Activated CD4-positive, alpha-beta T cell treated with anti-CD3 and anti-CD28 coated beads, Interleukin-2, amount 10 ng/mL, durations not matched to agents 7 days and 5 days (primary cell): ENCODE measurements at regions not wholly inside any gene's neighbourhood (a gene's known extent, or its start where the extent isn't known, plus 50 kb on each side); places are given as distances from the start of the nearest gene placed in this dataset.

Experiments used
- CTCF ChIA-PET: fragments of 350-600 bp; sonication (Branson Sonifier 250); formaldehyde crosslinking; loops from one replicate; lab custom pipeline; 2021; ENCODE audit warnings: antibody characterized with exemption; lab: Charles Lee
- POLR2A ChIA-PET: fragments of 350-600 bp; sonication (Branson Sonifier 250); formaldehyde crosslinking; loops from one replicate; lab custom pipeline; 2021; ENCODE audit warnings: antibody characterized with exemption; lab: Charles Lee
- DNase-seq: peaks from one replicate; pipeline ENCODE4 v3.0.0-alpha.2; 2020
- H3K27ac Mint-ChIP-seq: one replicate; pipeline ENCODE4 v1.8.0; 2021; ENCODE audit warnings: mild to moderate bottlenecking, moderate library complexity, mixed read lengths
- H3K27me3 Mint-ChIP-seq: one replicate; pipeline ENCODE4 v1.8.0; 2021; ENCODE audit warnings: mixed read lengths
- H3K36me3 Mint-ChIP-seq: one replicate; pipeline ENCODE4 v1.8.0; 2021; ENCODE audit warnings: low read depth, mixed read lengths
- H3K4me1 Mint-ChIP-seq: one replicate; pipeline ENCODE4 v1.8.0; 2021; ENCODE audit warnings: mixed read lengths
- H3K4me3 Mint-ChIP-seq: one replicate; pipeline ENCODE4 v1.8.0; 2021; ENCODE audit warnings: mild to moderate bottlenecking, moderate library complexity, mixed read lengths
- H3K9me3 Mint-ChIP-seq: one replicate; pipeline ENCODE4 v1.8.0; 2021; ENCODE audit warnings: mixed read lengths

GRCh38 chr5:44909004-44909403 is 100.3 kb downstream of the MRPS30 start:
- H3K4me1 Mint-ChIP-seq = no peaks in the 10 kb centered on the region
- CTCF ChIA-PET = no interaction called here
- H3K27me3 Mint-ChIP-seq = no peaks in the 10 kb centered on the region
- H3K36me3 Mint-ChIP-seq = no peaks in the 10 kb centered on the region
- no peak for DNase-seq
- H3K4me3 Mint-ChIP-seq = no peak overlapping the region
- no peaks in the 10 kb centered on the region for H3K9me3 Mint-ChIP-seq
- H3K27ac Mint-ChIP-seq = no peak overlapping the region
- POLR2A ChIA-PET = no interaction called here

- no peaks in the 10 kb centered on the region for H3K27me3 Mint-ChIP-seq
- H3K9me3 Mint-ChIP-seq = no peaks in the 10 kb centered on the region
- no peaks in the 10 kb centered on the region for H3K4me1 Mint-ChIP-seq
- DNase-seq = no peak
- no peak overlapping the region for H3K27ac Mint-ChIP-seq
- ChIA-PET POLR2A (no interaction called here), CTCF (no interaction called here)
- H3K4me3 Mint-ChIP-seq = no peak overlapping the region
- H3K36me3 Mint-ChIP-seq = no peaks in the 10 kb centered on the region
These were observed 102.8 kb downstream of the MRPS30 start for GRCh38 chr5:44911501-44911900.

- Mint-ChIP-seq H3K27ac (no peak overlapping the region), H3K27me3 (no peaks in the 10 kb centered on the region), H3K36me3 (no peaks in the 10 kb centered on the region), H3K9me3 (peaks cover 2% of the 10 kb centered on the region), H3K4me3 (no peak overlapping the region), H3K4me1 (no peaks in the 10 kb centered on the region)
- DNase-seq = no peak
- ChIA-PET CTCF (no interaction called here), POLR2A (no interaction called here)
These were observed 105.5 kb downstream of the MRPS30 start for GRCh38 chr5:44914221-44914620.

GRCh38 chr5:44919560-44919959 is 110.8 kb downstream of the MRPS30 start:
- Mint-ChIP-seq H3K9me3 (peaks cover 2% of the 10 kb centered on the region), H3K27ac (no peak overlapping the region), H3K4me3 (no peak overlapping the region), H3K4me1 (no peaks in the 10 kb centered on the region), H3K27me3 (no peaks in the 10 kb centered on the region), H3K36me3 (no peaks in the 10 kb centered on the region)
- CTCF ChIA-PET = interaction anchor here (0.5 to 1.0 kb wide), 3 partner anchors 23 to 1236 kb away, joined by 3 to 4 read pairs (median 3); no protein-coding TSS in a partner anchor
- DNase-seq = no peak
- POLR2A ChIA-PET = no interaction called here

GRCh38 chr5:44927115-44927733 is 118.5 kb downstream of the MRPS30 start:
- H3K27me3 Mint-ChIP-seq = no peaks in the 10 kb centered on the region
- ChIA-PET POLR2A (no interaction called here), CTCF (no interaction called here)
- H3K27ac Mint-ChIP-seq = no peak overlapping the region
- no peaks in the 10 kb centered on the region for H3K9me3 Mint-ChIP-seq
- H3K4me1 Mint-ChIP-seq = no peaks in the 10 kb centered on the region
- no peaks in the 10 kb centered on the region for H3K36me3 Mint-ChIP-seq
- H3K4me3 Mint-ChIP-seq = no peak overlapping the region
- no peak for DNase-seq

- Mint-ChIP-seq H3K27ac (no peak overlapping the region), H3K27me3 (no peaks in the 10 kb centered on the region), H3K4me3 (no peak overlapping the region), H3K36me3 (no peaks in the 10 kb centered on the region), H3K4me1 (peaks cover 6% of the 10 kb centered on the region), H3K9me3 (no peaks in the 10 kb centered on the region)
- DNase-seq = no peak
- ChIA-PET CTCF (no interaction called here), POLR2A (no interaction called here)
These were observed 124.3 kb downstream of the MRPS30 start for GRCh38 chr5:44932922-44933585.

- DNase-seq = no peak
- H3K27ac Mint-ChIP-seq = no peak overlapping the region
- peaks cover 6% of the 10 kb centered on the region for H3K4me1 Mint-ChIP-seq
- no peaks in the 10 kb centered on the region for H3K27me3 Mint-ChIP-seq
- no peaks in the 10 kb centered on the region for H3K9me3 Mint-ChIP-seq
- H3K36me3 Mint-ChIP-seq = no peaks in the 10 kb centered on the region
- CTCF ChIA-PET = no interaction called here
- H3K4me3 Mint-ChIP-seq = no peak overlapping the region
- POLR2A ChIA-PET = no interaction called here
These were observed 124.9 kb downstream of the MRPS30 start for GRCh38 chr5:44933686-44934085.

- Mint-ChIP-seq H3K27ac (no peak overlapping the region), H3K4me1 (peaks cover 6% of the 10 kb centered on the region), H3K27me3 (no peaks in the 10 kb centered on the region), H3K4me3 (no peak overlapping the region), H3K9me3 (no peaks in the 10 kb centered on the region), H3K36me3 (no peaks in the 10 kb centered on the region)
- POLR2A ChIA-PET = no interaction called here
- CTCF ChIA-PET = no interaction called here
- no peak for DNase-seq
These were observed 126.5 kb downstream of the MRPS30 start for GRCh38 chr5:44935262-44935661.

GRCh38 chr5:44935871-44936270 is 127.1 kb downstream of the MRPS30 start:
- POLR2A ChIA-PET = no interaction called here
- peaks cover 6% of the 10 kb centered on the region for H3K4me1 Mint-ChIP-seq

GRCh38 chr5:44942524-44943001 is 133.8 kb downstream of the MRPS30 start:
- no peaks in the 10 kb centered on the region for H3K9me3 Mint-ChIP-seq
- ChIA-PET POLR2A (no interaction called here), CTCF (interaction anchor here (1.7 kb wide), 1 partner anchor 23 kb away, joined by 4 read pairs; no protein-coding TSS in a partner anchor)
- DNase-seq = no peak
- H3K36me3 Mint-ChIP-seq = no peaks in the 10 kb centered on the region
- H3K4me3 Mint-ChIP-seq = no peak overlapping the region
- H3K27me3 Mint-ChIP-seq = no peaks in the 10 kb centered on the region
- no peak overlapping the region for H3K27ac Mint-ChIP-seq
- H3K4me1 Mint-ChIP-seq = no peaks in the 10 kb centered on the region

More at GRCh38 chr5:44935871-44936270, 127.1 kb downstream of the MRPS30 start:
- CTCF ChIA-PET = no interaction called here
- Mint-ChIP-seq H3K27me3 (no peaks in the 10 kb centered on the region), H3K4me3 (no peak overlapping the region), H3K27ac (no peak overlapping the region), H3K36me3 (no peaks in the 10 kb centered on the region), H3K9me3 (no peaks in the 10 kb centered on the region)
- no peak for DNase-seq

GRCh38 chr5:44943647-44944046 is 134.9 kb downstream of the MRPS30 start:
- H3K4me1 Mint-ChIP-seq = no peaks in the 10 kb centered on the region
- POLR2A ChIA-PET = no interaction called here
- no peaks in the 10 kb centered on the region for H3K36me3 Mint-ChIP-seq
- H3K27me3 Mint-ChIP-seq = no peaks in the 10 kb centered on the region
- CTCF ChIA-PET = no interaction called here
- H3K4me3 Mint-ChIP-seq = no peak overlapping the region
- no peaks in the 10 kb centered on the region for H3K9me3 Mint-ChIP-seq
- H3K27ac Mint-ChIP-seq = no peak overlapping the region
- DNase-seq = no peak

GRCh38 chr5:44945743-44946142 is 137.0 kb downstream of the MRPS30 start:
- H3K27ac Mint-ChIP-seq = no peak overlapping the region
- no peaks in the 10 kb centered on the region for H3K36me3 Mint-ChIP-seq
- H3K4me3 Mint-ChIP-seq = no peak overlapping the region
- H3K9me3 Mint-ChIP-seq = no peaks in the 10 kb centered on the region
- ChIA-PET CTCF (no interaction called here), POLR2A (no interaction called here)
- no peaks in the 10 kb centered on the region for H3K4me1 Mint-ChIP-seq
- DNase-seq = no peak
- no peaks in the 10 kb centered on the region for H3K27me3 Mint-ChIP-seq

- ChIA-PET POLR2A (no interaction called here), CTCF (interaction anchor here (0.9 kb wide), 1 partner anchor 26 kb away, joined by 3 read pairs; no protein-coding TSS in a partner anchor)
- H3K36me3 Mint-ChIP-seq = no peaks in the 10 kb centered on the region
- H3K4me3 Mint-ChIP-seq = no peak overlapping the region
- no peak overlapping the region for H3K27ac Mint-ChIP-seq
- H3K9me3 Mint-ChIP-seq = no peaks in the 10 kb centered on the region
- H3K4me1 Mint-ChIP-seq = no peaks in the 10 kb centered on the region
- no peak for DNase-seq
- H3K27me3 Mint-ChIP-seq = no peaks in the 10 kb centered on the region
These were observed 140.9 kb downstream of the MRPS30 start for GRCh38 chr5:44949687-44950086.
